ENCODE measurements at regions not wholly inside any gene's neighbourhood (a gene's known extent, or its start where the extent isn't known, plus 50 kb on each side); places are given as distances from the start of the nearest gene placed in this dataset.

DNA sequence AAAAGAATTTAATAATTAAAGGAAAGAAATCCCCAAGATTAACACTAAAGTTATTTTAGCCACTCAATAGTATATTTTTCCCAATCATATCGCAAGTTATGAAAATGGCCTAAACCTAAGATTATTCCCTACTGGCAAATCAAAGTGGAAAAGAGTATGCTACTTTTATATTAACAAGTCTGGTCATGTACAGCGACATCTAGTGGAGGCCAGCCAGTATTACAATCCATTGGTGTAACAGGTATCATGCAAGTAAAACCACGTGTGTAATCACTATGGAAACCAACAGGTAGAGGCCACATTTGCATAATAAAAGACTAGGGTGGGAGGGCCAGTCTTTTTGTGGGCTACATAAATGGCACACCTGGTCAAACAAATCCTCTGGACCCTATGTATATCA, 976.4 kb upstream of the CDH9 start:
- no peak for TF ChIP-seq EZH2 (IDR thresholded peaks at IDR 0.05; ENCODE audit: low read length, missing control alignments)
- TF ChIP-seq, protein P1, sequence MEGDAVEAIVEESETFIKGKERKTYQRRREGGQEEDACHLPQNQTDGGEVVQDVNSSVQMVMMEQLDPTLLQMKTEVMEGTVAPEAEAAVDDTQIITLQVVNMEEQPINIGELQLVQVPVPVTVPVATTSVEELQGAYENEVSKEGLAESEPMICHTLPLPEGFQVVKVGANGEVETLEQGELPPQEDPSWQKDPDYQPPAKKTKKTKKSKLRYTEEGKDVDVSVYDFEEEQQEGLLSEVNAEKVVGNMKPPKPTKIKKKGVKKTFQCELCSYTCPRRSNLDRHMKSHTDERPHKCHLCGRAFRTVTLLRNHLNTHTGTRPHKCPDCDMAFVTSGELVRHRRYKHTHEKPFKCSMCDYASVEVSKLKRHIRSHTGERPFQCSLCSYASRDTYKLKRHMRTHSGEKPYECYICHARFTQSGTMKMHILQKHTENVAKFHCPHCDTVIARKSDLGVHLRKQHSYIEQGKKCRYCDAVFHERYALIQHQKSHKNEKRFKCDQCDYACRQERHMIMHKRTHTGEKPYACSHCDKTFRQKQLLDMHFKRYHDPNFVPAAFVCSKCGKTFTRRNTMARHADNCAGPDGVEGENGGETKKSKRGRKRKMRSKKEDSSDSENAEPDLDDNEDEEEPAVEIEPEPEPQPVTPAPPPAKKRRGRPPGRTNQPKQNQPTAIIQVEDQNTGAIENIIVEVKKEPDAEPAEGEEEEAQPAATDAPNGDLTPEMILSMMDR (conservative IDR thresholded peaks at IDR 0.05 in 1 of 2, IDR thresholded peaks at IDR 0.05 in 1 of 2; ENCODE audit: low read depth in 1 of 2, low read length in 2 of 2), result peak in 1 of 2 donors; percentile 20

GRCh38 chr5:28012538-28012937, 974.2 kb upstream of the CDH9 start:
- no peak overlapping the region for H3K4me3 ChIP-seq (replicated peaks in 1 of 4; ENCODE audit: control extremely low read depth in 1 of 4, insufficient read depth in 1 of 4, low read depth in 3 of 4, low read length in 4 of 4)
- TF ChIP-seq, protein P1 (conservative IDR thresholded peaks at IDR 0.05 in 1 of 2, IDR thresholded peaks at IDR 0.05 in 1 of 2; ENCODE audit: low read depth in 1 of 2, low read length in 2 of 2), result no peak
- no peak for TF ChIP-seq EZH2 (IDR thresholded peaks at IDR 0.05; ENCODE audit: low read length, missing control alignments)

More for the DNA sequence above, 976.4 kb upstream of the CDH9 start:
- Histone ChIP-seq H3K27me3 (ENCODE audit: control insufficient read depth, insufficient read depth, low read length) (no peaks in the 10 kb centered on the region), H3K36me3 (ENCODE audit: control insufficient read depth, insufficient read depth, low read length) (no peaks in the 10 kb centered on the region), H3K4me2 (ENCODE audit: extremely low read depth, insufficient read depth, low read length) (no peak overlapping the region), H3K4me1 (ENCODE audit: control insufficient read depth, extremely low read depth, insufficient read depth, low read length) (no peaks in the 10 kb centered on the region), H3K9ac (ENCODE audit: insufficient read depth, low read length) (no peak overlapping the region), H3K79me2 (ENCODE audit: control insufficient read depth, insufficient read depth, low read length) (no peaks in the 10 kb centered on the region), H4K20me1 (ENCODE audit: control insufficient read depth, extremely low read depth, insufficient read depth, low read length) (no peaks in the 10 kb centered on the region), H3K4me3 (replicated peaks in 1 of 4; ENCODE audit: control extremely low read depth in 1 of 4, insufficient read depth in 1 of 4, low read depth in 3 of 4, low read length in 4 of 4) (no peak overlapping the region), H3K27ac (ENCODE audit: insufficient read depth, low read length) (no peak overlapping the region), H3K9me3 (ENCODE audit: control insufficient read depth, insufficient read depth, low read depth, low read length) (no peaks in the 10 kb centered on the region), H2AFZ (ENCODE audit: low read length) (no peak overlapping the region)
- no peak for DNase-seq (ENCODE audit: low read depth in 2 of 2)

DNA sequence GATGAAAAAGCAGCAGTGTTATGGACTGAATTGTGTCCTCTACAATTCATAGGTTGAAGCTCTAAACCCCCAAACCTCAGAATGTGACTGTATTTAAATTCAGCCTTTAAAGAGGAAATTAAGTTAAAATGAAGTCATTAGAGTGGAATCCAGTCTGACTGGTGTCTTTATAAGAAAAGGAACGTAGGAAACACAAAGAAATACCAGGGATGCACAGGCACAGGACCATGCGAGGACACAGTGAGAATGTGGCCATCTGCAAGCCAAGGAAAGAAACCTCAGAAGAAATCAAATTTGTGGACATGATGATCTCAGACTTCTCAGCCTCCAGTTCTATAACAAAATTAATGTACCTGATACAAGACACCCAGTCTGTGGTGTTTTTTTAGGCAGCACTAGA, 971.2 kb upstream of the CDH9 start:
- Histone ChIP-seq H3K36me3 (ENCODE audit: control insufficient read depth, insufficient read depth, low read length) (no peaks in the 10 kb centered on the region), H4K20me1 (ENCODE audit: control insufficient read depth, extremely low read depth, insufficient read depth, low read length) (no peaks in the 10 kb centered on the region), H2AFZ (ENCODE audit: low read length) (no peak overlapping the region), H3K27ac (ENCODE audit: insufficient read depth, low read length) (no peak overlapping the region), H3K4me1 (ENCODE audit: control insufficient read depth, extremely low read depth, insufficient read depth, low read length) (no peaks in the 10 kb centered on the region), H3K27me3 (ENCODE audit: control insufficient read depth, insufficient read depth, low read length) (no peaks in the 10 kb centered on the region), H3K4me2 (ENCODE audit: extremely low read depth, insufficient read depth, low read length) (no peak overlapping the region), H3K79me2 (ENCODE audit: control insufficient read depth, insufficient read depth, low read length) (no peaks in the 10 kb centered on the region), H3K9ac (ENCODE audit: insufficient read depth, low read length) (no peak overlapping the region), H3K9me3 (ENCODE audit: control insufficient read depth, insufficient read depth, low read depth, low read length) (no peaks in the 10 kb centered on the region), H3K4me3 (replicated peaks in 1 of 4; ENCODE audit: control extremely low read depth in 1 of 4, insufficient read depth in 1 of 4, low read depth in 3 of 4, low read length in 4 of 4) (no peak overlapping the region)
- DNase-seq (ENCODE audit: low read depth in 2 of 2), result peak in 1 of 2 donors; percentile 7
- TF ChIP-seq EZH2 (IDR thresholded peaks at IDR 0.05; ENCODE audit: low read length, missing control alignments), result no peak
- TF ChIP-seq, protein P1 (conservative IDR thresholded peaks at IDR 0.05 in 1 of 2, IDR thresholded peaks at IDR 0.05 in 1 of 2; ENCODE audit: low read depth in 1 of 2, low read length in 2 of 2), result no peak

More at GRCh38 chr5:28012538-28012937, 974.2 kb upstream of the CDH9 start:
- Histone ChIP-seq H3K79me2 (ENCODE audit: control insufficient read depth, insufficient read depth, low read length) (no peaks in the 10 kb centered on the region), H3K9ac (ENCODE audit: insufficient read depth, low read length) (no peak overlapping the region), H4K20me1 (ENCODE audit: control insufficient read depth, extremely low read depth, insufficient read depth, low read length) (no peaks in the 10 kb centered on the region), H3K4me2 (ENCODE audit: extremely low read depth, insufficient read depth, low read length) (no peak overlapping the region), H3K4me1 (ENCODE audit: control insufficient read depth, extremely low read depth, insufficient read depth, low read length) (no peaks in the 10 kb centered on the region), H3K27me3 (ENCODE audit: control insufficient read depth, insufficient read depth, low read length) (no peaks in the 10 kb centered on the region), H2AFZ (ENCODE audit: low read length) (no peak overlapping the region), H3K36me3 (ENCODE audit: control insufficient read depth, insufficient read depth, low read length) (no peaks in the 10 kb centered on the region), H3K27ac (ENCODE audit: insufficient read depth, low read length) (no peak overlapping the region), H3K9me3 (ENCODE audit: control insufficient read depth, insufficient read depth, low read depth, low read length) (no peaks in the 10 kb centered on the region)
- DNase-seq (ENCODE audit: low read depth in 2 of 2), result no peak

All from fibroblast of lung (primary cell).